ENCODE measurements at regions not wholly inside any gene's neighbourhood (a gene's known extent, or its start where the extent isn't known, plus 50 kb on each side); places are given as distances from the start of the nearest gene placed in this dataset.

GRCh38 chr10:130816116-130816901, 495.2 kb downstream of the TCERG1L start:
- no peak for DNase-seq
- no peak overlapping the region for H3K27ac Mint-ChIP-seq
- peaks cover 2 to 3% (median 3%) of the 10 kb centered on the region in 3 donors for H3K27me3 Mint-ChIP-seq (ENCODE audit: low read depth in 3 of 3)
- no peaks in the 10 kb centered on the region for H3K36me3 Mint-ChIP-seq
- H3K4me3 Mint-ChIP-seq: no peak overlapping the region
- no peaks in the 10 kb centered on the region for H3K4me1 Mint-ChIP-seq
- peaks cover 0 to 2% (median 0%) of the 10 kb centered on the region in 6 donors for H3K9me3 Mint-ChIP-seq

GRCh38 chr10:130817046-130817624, 494.4 kb downstream of the TCERG1L start:
- peaks cover 0 to 2% (median 0%) of the 10 kb centered on the region in 6 donors for H3K9me3 Mint-ChIP-seq
- H3K36me3 Mint-ChIP-seq: no peaks in the 10 kb centered on the region
- no peaks in the 10 kb centered on the region for H3K4me1 Mint-ChIP-seq
- H3K27ac Mint-ChIP-seq: no peak overlapping the region
- H3K27me3 Mint-ChIP-seq (ENCODE audit: low read depth in 3 of 3): peaks cover 2 to 3% (median 3%) of the 10 kb centered on the region in 3 donors
- no peak overlapping the region for H3K4me3 Mint-ChIP-seq
- DNase-seq: no peak

DNA sequence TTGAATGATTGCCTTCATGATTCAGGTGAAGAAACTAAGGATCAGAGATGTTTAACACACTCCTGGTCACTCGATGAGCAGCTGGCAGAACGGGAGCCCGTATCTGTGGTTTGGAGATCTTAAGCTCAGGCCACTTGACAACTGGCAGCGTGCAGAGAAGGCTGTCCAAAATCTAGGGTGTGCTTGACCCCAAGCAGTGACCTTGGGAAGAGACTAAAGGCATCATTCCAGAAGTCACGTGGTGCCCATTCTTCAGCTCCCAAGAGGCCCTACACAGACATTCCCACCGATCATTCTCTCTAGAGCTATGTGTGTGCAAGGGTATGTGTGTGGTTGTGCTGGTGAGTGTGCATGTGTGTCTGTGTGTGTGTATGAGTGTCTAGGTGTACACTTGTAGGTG, 493.8 kb downstream of the TCERG1L start:
- Mint-ChIP-seq H3K36me3 (no peaks in the 10 kb centered on the region), H3K9me3 (peaks cover 0 to 2% (median 0%) of the 10 kb centered on the region in 6 donors), H3K4me3 (no peak overlapping the region), H3K27ac (no peak overlapping the region), H3K27me3 (ENCODE audit: low read depth in 3 of 3) (peaks cover 2 to 3% (median 3%) of the 10 kb centered on the region in 3 donors), H3K4me1 (no peaks in the 10 kb centered on the region)
- DNase-seq: no peak

DNA sequence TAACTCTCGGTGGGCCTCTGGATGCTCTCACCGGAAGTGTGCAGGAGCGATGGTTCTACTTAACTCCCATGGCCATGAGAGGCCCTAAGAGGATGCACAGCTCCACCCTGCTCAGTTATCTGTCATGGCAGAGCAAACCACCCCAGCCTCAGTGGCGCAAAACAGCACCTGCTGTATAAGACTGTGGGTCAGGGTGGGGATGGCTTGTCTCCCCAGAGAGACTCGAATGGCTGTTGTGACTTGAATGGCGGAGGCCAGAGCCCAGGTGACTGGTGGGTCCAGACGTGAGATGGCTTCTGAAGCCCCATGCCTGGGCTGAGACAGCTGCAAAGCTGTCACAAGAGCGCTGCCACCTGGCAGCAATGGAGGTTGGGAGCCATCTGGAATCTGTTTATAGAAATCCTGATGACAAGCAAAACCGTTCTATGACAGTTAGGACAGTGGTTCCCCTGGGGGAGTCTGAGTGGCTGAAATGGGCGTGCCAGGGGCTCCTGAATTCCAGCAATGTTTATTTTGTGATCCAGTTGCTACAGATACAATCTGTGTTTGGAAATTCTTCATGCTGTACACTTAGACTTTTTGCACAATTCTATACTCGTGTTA, 490.5 kb downstream of the TCERG1L start:
- H3K36me3 Mint-ChIP-seq: no peaks in the 10 kb centered on the region
- H3K27ac Mint-ChIP-seq: no peak overlapping the region
- peaks cover 0 to 8% (median 5%) of the 10 kb centered on the region in 6 donors for H3K9me3 Mint-ChIP-seq
- no peak overlapping the region for H3K4me3 Mint-ChIP-seq
- no peaks in the 10 kb centered on the region for H3K4me1 Mint-ChIP-seq
- peaks cover 2 to 3% (median 3%) of the 10 kb centered on the region in 3 donors for H3K27me3 Mint-ChIP-seq (ENCODE audit: low read depth in 3 of 3)
- DNase-seq: no peak

- H3K36me3 Mint-ChIP-seq: no peaks in the 10 kb centered on the region
- no peak overlapping the region for H3K4me3 Mint-ChIP-seq
- H3K27ac Mint-ChIP-seq: no peak overlapping the region
Measured at GRCh38 chr10:130824230-130825014, 487.1 kb downstream of the TCERG1L start.

DNA sequence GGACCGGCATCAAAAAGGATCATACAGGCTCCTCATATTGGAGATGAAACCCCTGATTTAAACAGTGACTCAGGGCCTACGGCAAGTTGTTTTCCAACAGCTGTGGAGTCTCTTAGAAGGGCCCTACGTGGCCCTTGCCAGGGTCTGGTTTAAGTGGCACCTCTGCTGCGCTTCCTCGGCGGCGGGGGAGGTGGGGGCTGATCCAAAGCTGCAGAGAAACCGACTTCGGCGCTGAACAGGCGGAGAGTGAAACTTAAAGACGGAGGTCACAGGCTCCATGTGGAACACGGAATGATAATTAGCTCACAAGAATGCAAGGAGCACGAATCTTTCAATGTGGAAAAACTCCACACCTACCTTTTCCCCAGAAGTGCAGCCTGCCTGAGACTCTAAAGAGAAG, 477.9 kb downstream of the TCERG1L start:
- Mint-ChIP-seq H3K27me3 (ENCODE audit: low read depth in 3 of 3) (peaks cover 0 to 5% (median 1%) of the 10 kb centered on the region in 3 donors), H3K4me1 (no peaks in the 10 kb centered on the region), H3K4me3 (no peak overlapping the region), H3K9me3 (peaks cover 0 to 5% (median 0%) of the 10 kb centered on the region in 6 donors), H3K36me3 (no peaks in the 10 kb centered on the region), H3K27ac (no peak overlapping the region)
- DNase-seq: no peak

More at GRCh38 chr10:130824230-130825014, 487.1 kb downstream of the TCERG1L start:
- Mint-ChIP-seq H3K4me1 (no peaks in the 10 kb centered on the region), H3K9me3 (peaks cover 0 to 15% (median 8%) of the 10 kb centered on the region in 6 donors), H3K27me3 (ENCODE audit: low read depth in 3 of 3) (peaks cover 0 to 3% (median 0%) of the 10 kb centered on the region in 3 donors)
- DNase-seq: no peak

- no peaks in the 10 kb centered on the region for H3K4me1 Mint-ChIP-seq
Measured at GRCh38 chr10:130834170-130834569, 477.4 kb downstream of the TCERG1L start.

GRCh38 chr10:130834573-130834972, 476.9 kb downstream of the TCERG1L start:
- no peak for DNase-seq
- Mint-ChIP-seq H3K36me3 (no peaks in the 10 kb centered on the region), H3K4me3 (no peak overlapping the region), H3K9me3 (peaks cover 0 to 5% (median 0%) of the 10 kb centered on the region in 6 donors), H3K4me1 (no peaks in the 10 kb centered on the region), H3K27ac (no peak overlapping the region), H3K27me3 (ENCODE audit: low read depth in 3 of 3) (peaks cover 0 to 5% (median 1%) of the 10 kb centered on the region in 3 donors)

More at GRCh38 chr10:130834170-130834569, 477.4 kb downstream of the TCERG1L start:
- peaks cover 0 to 5% (median 0%) of the 10 kb centered on the region in 6 donors for H3K9me3 Mint-ChIP-seq
- H3K36me3 Mint-ChIP-seq: no peaks in the 10 kb centered on the region
- DNase-seq: no peak
- peaks cover 0 to 5% (median 1%) of the 10 kb centered on the region in 3 donors for H3K27me3 Mint-ChIP-seq (ENCODE audit: low read depth in 3 of 3)
- H3K4me3 Mint-ChIP-seq: no peak overlapping the region
- H3K27ac Mint-ChIP-seq: no peak overlapping the region

GRCh38 chr10:130835068-130835467, 476.5 kb downstream of the TCERG1L start:
- Mint-ChIP-seq H3K4me1 (no peaks in the 10 kb centered on the region), H3K4me3 (no peak overlapping the region), H3K9me3 (peaks cover 0 to 5% (median 0%) of the 10 kb centered on the region in 6 donors), H3K36me3 (no peaks in the 10 kb centered on the region), H3K27me3 (ENCODE audit: low read depth in 3 of 3) (peaks cover 0 to 5% (median 1%) of the 10 kb centered on the region in 3 donors), H3K27ac (no peak overlapping the region)
- DNase-seq: no peak

DNA sequence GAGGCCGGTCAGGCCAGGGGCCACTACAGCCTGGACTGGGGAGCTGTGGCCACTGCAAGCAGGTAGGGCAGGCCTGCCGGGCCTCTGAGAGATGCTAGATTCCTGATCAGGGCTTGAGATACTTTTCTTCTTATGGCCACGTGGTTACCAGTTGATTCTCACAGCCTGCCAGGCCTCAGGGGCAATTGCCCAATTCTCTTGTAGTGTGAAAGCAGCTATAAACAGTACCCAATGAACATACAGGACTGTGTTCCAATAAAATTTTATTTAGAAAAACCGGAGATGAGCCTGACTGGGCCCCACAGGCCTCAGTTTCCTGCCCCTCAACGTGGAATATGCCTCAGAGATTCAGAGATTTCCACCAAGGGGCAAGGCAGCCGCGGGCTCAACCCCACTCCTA, 475.2 kb downstream of the TCERG1L start:
- Mint-ChIP-seq H3K27me3 (ENCODE audit: low read depth in 3 of 3) (peaks cover 0 to 4% (median 3%) of the 10 kb centered on the region in 3 donors), H3K27ac (no peak overlapping the region), H3K4me3 (no peak overlapping the region), H3K36me3 (no peaks in the 10 kb centered on the region), H3K4me1 (no peaks in the 10 kb centered on the region), H3K9me3 (peaks cover 0 to 2% (median 0%) of the 10 kb centered on the region in 6 donors)
- DNase-seq: no peak

- peaks cover 0 to 2% (median 0%) of the 10 kb centered on the region in 6 donors for H3K9me3 Mint-ChIP-seq
- no peak overlapping the region for H3K4me3 Mint-ChIP-seq
- no peak for DNase-seq
- H3K27me3 Mint-ChIP-seq (ENCODE audit: low read depth in 3 of 3): peaks cover 0 to 4% (median 2%) of the 10 kb centered on the region in 3 donors
- H3K27ac Mint-ChIP-seq: no peak overlapping the region
- no peaks in the 10 kb centered on the region for H3K36me3 Mint-ChIP-seq
- H3K4me1 Mint-ChIP-seq: no peaks in the 10 kb centered on the region
Measured at GRCh38 chr10:130843051-130843653, 468.4 kb downstream of the TCERG1L start.

GRCh38 chr10:130844310-130844709, 467.2 kb downstream of the TCERG1L start:
- no peak overlapping the region for H3K27ac Mint-ChIP-seq
- no peaks in the 10 kb centered on the region for H3K4me1 Mint-ChIP-seq
- DNase-seq: no peak
- peaks cover 0 to 2% (median 0%) of the 10 kb centered on the region in 6 donors for H3K9me3 Mint-ChIP-seq
- H3K4me3 Mint-ChIP-seq: no peak overlapping the region
- H3K27me3 Mint-ChIP-seq (ENCODE audit: low read depth in 3 of 3): peaks cover 0 to 4% (median 2%) of the 10 kb centered on the region in 3 donors
- no peaks in the 10 kb centered on the region for H3K36me3 Mint-ChIP-seq

DNA sequence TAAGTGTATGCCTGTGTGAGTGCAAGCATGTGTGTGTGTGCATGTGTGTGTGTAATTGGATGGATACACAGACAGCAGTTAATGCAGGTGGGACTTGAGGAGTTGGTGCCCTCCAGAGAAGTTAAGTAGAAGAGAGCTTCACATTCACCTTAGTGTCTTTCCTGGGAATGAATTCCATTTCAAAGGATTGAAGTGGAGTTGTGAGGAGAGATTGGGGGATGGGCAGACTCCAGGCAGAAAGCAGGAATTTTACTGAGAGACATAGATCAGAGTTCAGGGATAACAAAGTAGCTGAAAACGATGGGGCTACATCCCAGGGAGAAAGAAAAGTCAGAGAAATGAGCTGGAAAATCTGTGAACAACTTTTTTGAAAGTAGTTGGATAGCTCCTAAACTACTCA, 464.4 kb downstream of the TCERG1L start:
- H3K4me3 Mint-ChIP-seq: no peak overlapping the region
- no peaks in the 10 kb centered on the region for H3K4me1 Mint-ChIP-seq
- peaks cover 0 to 3% (median 0%) of the 10 kb centered on the region in 6 donors for H3K9me3 Mint-ChIP-seq
- no peak overlapping the region for H3K27ac Mint-ChIP-seq
- DNase-seq: no peak
- peaks cover 0 to 3% (median 0%) of the 10 kb centered on the region in 3 donors for H3K36me3 Mint-ChIP-seq
- H3K27me3 Mint-ChIP-seq (ENCODE audit: low read depth in 3 of 3): peaks cover 0 to 2% (median 0%) of the 10 kb centered on the region in 3 donors
